ENCODE measurements at regions not wholly inside any gene's neighbourhood (a gene's known extent, or its start where the extent isn't known, plus 50 kb on each side); places are given as distances from the start of the nearest gene placed in this dataset.
"Not testable (repeated sequence)": the region's sequence is repeated elsewhere in the genome, so short reads cannot be mapped to it uniquely, and the experiment has no call there.

- Mint-ChIP-seq H3K4me1 (no peaks in the 10 kb centered on the region), H3K27me3 (no peaks in the 10 kb centered on the region), H3K27ac (no peak overlapping the region), H3K36me3 (no peaks in the 10 kb centered on the region), H3K4me3 (no peak overlapping the region), H3K9me3 (no peaks in the 10 kb centered on the region)
- ATAC-seq = no peak
These were observed 410.8 kb downstream of the MDFIC start for GRCh38 chr7:115332691-115333090.

- Mint-ChIP-seq H3K9me3 (no peaks in the 10 kb centered on the region), H3K36me3 (no peaks in the 10 kb centered on the region), H3K4me1 (no peaks in the 10 kb centered on the region), H3K4me3 (no peak overlapping the region), H3K27ac (no peak overlapping the region), H3K27me3 (no peaks in the 10 kb centered on the region)
- ATAC-seq = no peak
These were observed 407.1 kb downstream of the MDFIC start for GRCh38 chr7:115329006-115329405.

- Mint-ChIP-seq H3K4me3 (no peak overlapping the region), H3K36me3 (no peaks in the 10 kb centered on the region), H3K27me3 (no peaks in the 10 kb centered on the region), H3K27ac (no peak overlapping the region), H3K9me3 (no peaks in the 10 kb centered on the region), H3K4me1 (no peaks in the 10 kb centered on the region)
- no peak for ATAC-seq
These were observed 406.1 kb downstream of the MDFIC start for GRCh38 chr7:115328018-115328417.

- H3K27me3 Mint-ChIP-seq = no peaks in the 10 kb centered on the region
- H3K36me3 Mint-ChIP-seq = no peaks in the 10 kb centered on the region
- H3K27ac Mint-ChIP-seq = no peak overlapping the region
- H3K4me3 Mint-ChIP-seq = no peak overlapping the region
- no peak for ATAC-seq
- no peaks in the 10 kb centered on the region for H3K4me1 Mint-ChIP-seq
- no peaks in the 10 kb centered on the region for H3K9me3 Mint-ChIP-seq
These were observed 405.4 kb downstream of the MDFIC start for GRCh38 chr7:115327326-115327725.

GRCh38 chr7:115319541-115319940 lies 397.6 kb downstream of the MDFIC start:
- H3K9me3 Mint-ChIP-seq = no peaks in the 10 kb centered on the region
- H3K4me3 Mint-ChIP-seq = no peak overlapping the region
- no peak for ATAC-seq

GRCh38 chr7:115310316-115310715 lies 388.4 kb downstream of the MDFIC start:
- ATAC-seq, H3K9me3 Mint-ChIP-seq, H3K4me1 Mint-ChIP-seq, H3K27me3 Mint-ChIP-seq, H3K36me3 Mint-ChIP-seq, H3K4me3 Mint-ChIP-seq, H3K27ac Mint-ChIP-seq: not testable (repeated sequence)

More at GRCh38 chr7:115319541-115319940, 397.6 kb downstream of the MDFIC start:
- H3K27me3 Mint-ChIP-seq = peaks cover 13% of the 10 kb centered on the region
- H3K27ac Mint-ChIP-seq = no peak overlapping the region
- no peaks in the 10 kb centered on the region for H3K4me1 Mint-ChIP-seq
- no peaks in the 10 kb centered on the region for H3K36me3 Mint-ChIP-seq

GRCh38 chr7:115306586-115306985 lies 384.7 kb downstream of the MDFIC start:
- Mint-ChIP-seq H3K4me1 (no peaks in the 10 kb centered on the region), H3K36me3 (no peaks in the 10 kb centered on the region), H3K9me3 (no peaks in the 10 kb centered on the region), H3K27ac (no peak overlapping the region), H3K27me3 (no peaks in the 10 kb centered on the region), H3K4me3 (no peak overlapping the region)
- no peak for ATAC-seq

GRCh38 chr7:115300231-115300870 lies 378.5 kb downstream of the MDFIC start:
- Mint-ChIP-seq H3K27me3 (no peaks in the 10 kb centered on the region), H3K27ac (no peak overlapping the region), H3K4me3 (no peak overlapping the region), H3K4me1 (no peaks in the 10 kb centered on the region), H3K36me3 (no peaks in the 10 kb centered on the region), H3K9me3 (peaks cover 3% of the 10 kb centered on the region)
- ATAC-seq = no peak

- H3K4me1 Mint-ChIP-seq = no peaks in the 10 kb centered on the region
- peaks cover 3% of the 10 kb centered on the region for H3K9me3 Mint-ChIP-seq
- no peak for ATAC-seq
- H3K27me3 Mint-ChIP-seq = no peaks in the 10 kb centered on the region
- no peak overlapping the region for H3K27ac Mint-ChIP-seq
- no peak overlapping the region for H3K4me3 Mint-ChIP-seq
- H3K36me3 Mint-ChIP-seq = no peaks in the 10 kb centered on the region
These were observed 377.6 kb downstream of the MDFIC start for GRCh38 chr7:115299397-115300037.

GRCh38 chr7:115297656-115298055 lies 375.8 kb downstream of the MDFIC start:
- H3K4me1 Mint-ChIP-seq = no peaks in the 10 kb centered on the region
- peaks cover 3% of the 10 kb centered on the region for H3K9me3 Mint-ChIP-seq
- H3K4me3 Mint-ChIP-seq = no peak overlapping the region
- H3K27ac Mint-ChIP-seq = no peak overlapping the region
- no peaks in the 10 kb centered on the region for H3K27me3 Mint-ChIP-seq
- no peaks in the 10 kb centered on the region for H3K36me3 Mint-ChIP-seq
- no peak for ATAC-seq

GRCh38 chr7:115293628-115294240 lies 371.8 kb downstream of the MDFIC start:
- Mint-ChIP-seq H3K27ac (no peak overlapping the region), H3K9me3 (peaks cover 3% of the 10 kb centered on the region), H3K36me3 (no peaks in the 10 kb centered on the region), H3K27me3 (peaks cover 16% of the 10 kb centered on the region), H3K4me1 (no peaks in the 10 kb centered on the region), H3K4me3 (no peak overlapping the region)
- ATAC-seq = no peak

GRCh38 chr7:115292381-115292780 lies 370.5 kb downstream of the MDFIC start:
- Mint-ChIP-seq H3K9me3 (peaks cover 3% of the 10 kb centered on the region), H3K27me3 (peaks cover 16% of the 10 kb centered on the region), H3K4me1 (no peaks in the 10 kb centered on the region)

GRCh38 chr7:115289971-115290370 lies 368.1 kb downstream of the MDFIC start:
- Mint-ChIP-seq H3K36me3 (no peaks in the 10 kb centered on the region), H3K27me3 (peaks cover 16% of the 10 kb centered on the region), H3K9me3 (no peaks in the 10 kb centered on the region), H3K4me3 (no peak overlapping the region), H3K4me1 (no peaks in the 10 kb centered on the region), H3K27ac (no peak overlapping the region)
- ATAC-seq = no peak

More at GRCh38 chr7:115292381-115292780, 370.5 kb downstream of the MDFIC start:
- no peaks in the 10 kb centered on the region for H3K36me3 Mint-ChIP-seq
- H3K4me3 Mint-ChIP-seq = no peak overlapping the region
- no peak overlapping the region for H3K27ac Mint-ChIP-seq
- no peak for ATAC-seq

GRCh38 chr7:115276791-115277190 lies 354.9 kb downstream of the MDFIC start:
- Mint-ChIP-seq H3K27ac (no peak overlapping the region), H3K4me3 (no peak overlapping the region), H3K9me3 (peaks cover 4% of the 10 kb centered on the region), H3K27me3 (peaks cover 8% of the 10 kb centered on the region), H3K36me3 (no peaks in the 10 kb centered on the region), H3K4me1 (no peaks in the 10 kb centered on the region)
- no peak for ATAC-seq

- H3K27ac Mint-ChIP-seq, H3K9me3 Mint-ChIP-seq, H3K4me1 Mint-ChIP-seq, H3K36me3 Mint-ChIP-seq, ATAC-seq, H3K4me3 Mint-ChIP-seq, H3K27me3 Mint-ChIP-seq: not testable (repeated sequence)
These were observed 352.0 kb downstream of the MDFIC start for GRCh38 chr7:115273855-115274254.
